ENCODE measurements at regions not wholly inside any gene's neighbourhood (a gene's known extent, or its start where the extent isn't known, plus 50 kb on each side); places are given as distances from the start of the nearest gene placed in this dataset.

- H3F3A ChIP-seq (ENCODE audit: low read depth), result no peaks in the 10 kb centered on the region
- no peaks in the 10 kb centered on the region for H3K36me3 ChIP-seq (ENCODE audit: insufficient read depth, low read length)
- no peaks in the 10 kb centered on the region for H3K79me2 ChIP-seq (ENCODE audit: insufficient read depth, low read length)
- no peak overlapping the region for H3K4me3 ChIP-seq (ENCODE audit: low read length, poor library complexity, severe bottlenecking)
- no peaks in the 10 kb centered on the region for H3K9me3 ChIP-seq (ENCODE audit: insufficient read depth, low read depth, low read length)
- no peaks in the 10 kb centered on the region for H4K20me1 ChIP-seq (ENCODE audit: insufficient read depth, low read length, poor library complexity, severe bottlenecking)
- no peaks in the 10 kb centered on the region for H3K27me3 ChIP-seq (ENCODE audit: insufficient read depth, low read length, poor library complexity, severe bottlenecking)
- no peak overlapping the region for H3K4me2 ChIP-seq (ENCODE audit: low read depth, low read length, poor library complexity, severe bottlenecking)
- H3K4me1 ChIP-seq (ENCODE audit: insufficient read depth, low read length, poor library complexity, severe bottlenecking), result peaks cover 7% of the 10 kb centered on the region
- no peak overlapping the region for H3K9ac ChIP-seq (ENCODE audit: low read depth, low read length, poor library complexity, severe bottlenecking)
- H2AFZ ChIP-seq (ENCODE audit: low read length), result no peak overlapping the region
- TF ChIP-seq CTCF (conservative IDR thresholded peaks at IDR 0.05; ENCODE audit: low read length) (no peak), EZH2phosphoT487 (IDR thresholded peaks at IDR 0.05; ENCODE audit: borderline replicate concordance) (no peak)
- no peaks in the 10 kb centered on the region for H3K9me2 ChIP-seq (replicated peaks; ENCODE audit: low read depth, low read length)
Measured at GRCh38 chr3:178300441-178300959, 235.7 kb upstream of the KCNMB2 start.

GRCh38 chr3:178302966-178303930, 233.0 kb upstream of the KCNMB2 start:
- no peaks in the 10 kb centered on the region for H3K27me3 ChIP-seq (ENCODE audit: insufficient read depth, low read length, poor library complexity, severe bottlenecking)
- H3K9ac ChIP-seq (ENCODE audit: low read depth, low read length, poor library complexity, severe bottlenecking), result no peak overlapping the region
- H3K4me3 ChIP-seq (ENCODE audit: low read length, poor library complexity, severe bottlenecking), result no peak overlapping the region
- TF ChIP-seq EZH2phosphoT487 (IDR thresholded peaks at IDR 0.05; ENCODE audit: borderline replicate concordance) (no peak), CTCF (conservative IDR thresholded peaks at IDR 0.05; ENCODE audit: low read length) (no peak)
- peaks cover 7% of the 10 kb centered on the region for H3K4me1 ChIP-seq (ENCODE audit: insufficient read depth, low read length, poor library complexity, severe bottlenecking)
- no peaks in the 10 kb centered on the region for H4K20me1 ChIP-seq (ENCODE audit: insufficient read depth, low read length, poor library complexity, severe bottlenecking)
- no peaks in the 10 kb centered on the region for H3F3A ChIP-seq (ENCODE audit: low read depth)
- H3K4me2 ChIP-seq (ENCODE audit: low read depth, low read length, poor library complexity, severe bottlenecking), result no peak overlapping the region
- H3K9me3 ChIP-seq (ENCODE audit: insufficient read depth, low read depth, low read length), result no peaks in the 10 kb centered on the region
- H2AFZ ChIP-seq (ENCODE audit: low read length), result no peak overlapping the region
- H3K9me2 ChIP-seq (replicated peaks; ENCODE audit: low read depth, low read length), result no peaks in the 10 kb centered on the region
- no peaks in the 10 kb centered on the region for H3K79me2 ChIP-seq (ENCODE audit: insufficient read depth, low read length)
- H3K36me3 ChIP-seq (ENCODE audit: insufficient read depth, low read length), result no peaks in the 10 kb centered on the region

GRCh38 chr3:178304758-178305467, 231.3 kb upstream of the KCNMB2 start:
- peaks cover 13% of the 10 kb centered on the region for H3K4me1 ChIP-seq (ENCODE audit: insufficient read depth, low read length, poor library complexity, severe bottlenecking)
- H3K9me2 ChIP-seq (replicated peaks; ENCODE audit: low read depth, low read length), result no peaks in the 10 kb centered on the region
- TF ChIP-seq EZH2phosphoT487 (IDR thresholded peaks at IDR 0.05; ENCODE audit: borderline replicate concordance), result no peak
- TF ChIP-seq CTCF (conservative IDR thresholded peaks at IDR 0.05; ENCODE audit: low read length), result no peak
- no peaks in the 10 kb centered on the region for H3K79me2 ChIP-seq (ENCODE audit: insufficient read depth, low read length)
- H3K27me3 ChIP-seq (ENCODE audit: insufficient read depth, low read length, poor library complexity, severe bottlenecking), result no peaks in the 10 kb centered on the region
- H3K36me3 ChIP-seq (ENCODE audit: insufficient read depth, low read length), result no peaks in the 10 kb centered on the region
- no peak overlapping the region for H3K4me2 ChIP-seq (ENCODE audit: low read depth, low read length, poor library complexity, severe bottlenecking)
- H3F3A ChIP-seq (ENCODE audit: low read depth), result no peaks in the 10 kb centered on the region
- H4K20me1 ChIP-seq (ENCODE audit: insufficient read depth, low read length, poor library complexity, severe bottlenecking), result no peaks in the 10 kb centered on the region
- H3K9ac ChIP-seq (ENCODE audit: low read depth, low read length, poor library complexity, severe bottlenecking), result no peak overlapping the region
- H2AFZ ChIP-seq (ENCODE audit: low read length), result no peak overlapping the region
- no peak overlapping the region for H3K4me3 ChIP-seq (ENCODE audit: low read length, poor library complexity, severe bottlenecking)
- no peaks in the 10 kb centered on the region for H3K9me3 ChIP-seq (ENCODE audit: insufficient read depth, low read depth, low read length)

All from Loucy (cell line).